Frontal cortex (tissue), 3 donors: ENCODE measurements at regions not wholly inside any gene's neighbourhood (a gene's known extent, or its start where the extent isn't known, plus 50 kb on each side); places are given as distances from the start of the nearest gene placed in this dataset.

Source experiments
- DNase-seq, 2 donors: peaks; one replicate each; pipeline ENCODE4 v3.0.0; 2012; ENCODE audit warnings: low spot score in 2 of 2
- FAIRE-seq: peaks from 2 replicates; lab custom pipeline; 2012; peaks lifted over from hg19 to GRCh38; lab: Jason Lieb, UNC
- donor health status: control.
- donor health status: control.
- donor health status: control.

GRCh38 chr4:159496248-159496647 lies 393.4 kb downstream of the RAPGEF2 start:
- DNase-seq (no peak), FAIRE-seq (no peak)

GRCh38 chr4:159497936-159498335 lies 395.1 kb downstream of the RAPGEF2 start:
- DNase-seq, result no peak
- FAIRE-seq, result no peak

DNA sequence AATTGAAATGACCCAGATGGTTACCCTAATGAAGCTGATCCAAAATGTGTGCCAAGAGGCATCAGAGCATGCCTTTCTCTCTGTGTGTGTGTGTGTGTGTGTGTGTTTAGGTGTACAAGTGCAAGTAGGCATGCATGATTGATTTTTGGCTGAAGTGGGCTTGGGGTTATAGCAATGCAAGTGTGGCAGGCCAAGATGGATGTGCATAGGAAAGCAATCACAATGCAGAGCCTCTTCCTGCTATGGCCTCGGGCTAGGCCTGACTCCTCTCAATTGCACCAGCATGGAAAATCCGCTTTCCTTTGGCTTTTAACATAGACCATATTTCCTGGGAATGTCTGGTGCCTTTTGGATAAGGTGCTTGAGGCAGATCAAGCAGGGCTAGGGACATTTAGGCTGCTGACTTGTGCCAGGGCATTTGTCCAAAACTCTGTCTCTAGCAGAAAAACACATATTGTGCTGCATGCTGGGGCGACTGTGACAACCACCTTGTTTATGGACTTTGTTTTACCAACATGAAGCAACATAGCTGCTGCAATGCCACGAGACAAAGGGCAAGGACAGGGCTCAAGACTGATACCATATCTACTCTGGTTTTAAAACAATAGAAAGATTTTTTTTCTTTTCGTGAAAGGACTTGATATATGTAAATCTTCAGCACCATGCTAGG lies 395.7 kb downstream of the RAPGEF2 start:
- DNase-seq (no peak), FAIRE-seq (no peak)

DNA sequence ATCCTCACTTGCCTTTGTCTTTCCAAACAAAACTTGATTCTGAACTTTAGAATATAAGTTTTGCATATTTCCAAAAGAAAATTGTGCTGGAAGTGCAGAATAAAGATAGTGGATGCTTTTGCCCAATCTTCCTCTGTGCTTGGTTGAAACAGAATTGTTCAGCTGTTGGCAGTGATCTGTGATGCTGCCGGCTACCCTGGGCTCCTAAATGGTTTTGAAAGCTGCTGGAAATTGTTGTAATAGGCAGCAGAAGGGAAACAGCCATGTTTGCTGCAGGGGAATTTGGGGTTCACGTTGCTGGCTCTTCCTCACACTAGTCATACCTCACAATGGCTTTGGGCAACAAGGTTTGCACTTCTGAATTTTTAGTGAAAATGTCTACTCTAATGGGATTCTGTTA lies 398.0 kb downstream of the RAPGEF2 start:
- DNase-seq, result no peak
- no peak for FAIRE-seq

- FAIRE-seq (no peak), DNase-seq (no peak)
Observed at GRCh38 chr4:159503236-159504008, 400.5 kb downstream of the RAPGEF2 start.

GRCh38 chr4:159504684-159505083 lies 401.8 kb downstream of the RAPGEF2 start:
- DNase-seq, result no peak
- FAIRE-seq, result no peak

DNA sequence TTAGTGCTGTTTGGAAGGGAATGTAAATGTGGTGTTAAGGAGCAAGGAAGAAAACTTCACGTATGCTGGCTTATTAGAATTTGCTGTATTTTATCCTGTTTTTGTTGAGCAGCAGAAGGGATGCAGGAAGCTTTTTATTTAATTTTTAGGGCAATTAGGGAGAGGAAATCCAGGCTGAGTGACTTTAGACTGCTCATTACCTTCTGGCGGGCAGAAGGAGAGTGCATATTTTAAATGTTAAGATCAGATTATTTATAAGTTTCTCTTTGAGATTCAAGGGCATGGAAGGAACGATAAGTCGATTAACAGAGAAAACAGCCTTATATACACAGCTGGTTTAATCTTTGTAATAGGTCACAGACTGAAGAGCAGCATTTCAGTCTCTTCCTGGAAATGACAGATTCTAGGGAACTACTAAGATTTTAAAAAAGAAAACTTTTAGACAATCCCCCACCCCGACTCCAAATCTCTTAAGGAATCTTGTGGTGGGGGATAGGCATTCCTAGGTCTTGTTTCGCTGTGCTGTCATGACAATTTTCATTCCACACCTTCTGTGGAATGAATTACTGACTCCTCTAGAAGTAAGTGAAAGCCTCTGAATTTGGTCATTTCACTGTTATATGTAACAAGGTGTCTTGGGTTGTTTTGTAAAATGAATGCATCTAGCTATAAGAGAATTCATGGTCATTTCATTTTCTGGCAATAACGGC lies 402.5 kb downstream of the RAPGEF2 start:
- no peak for FAIRE-seq
- DNase-seq, result no peak

GRCh38 chr4:159506801-159507517 lies 404.1 kb downstream of the RAPGEF2 start:
- FAIRE-seq, result no peak
- DNase-seq, result no peak

DNA sequence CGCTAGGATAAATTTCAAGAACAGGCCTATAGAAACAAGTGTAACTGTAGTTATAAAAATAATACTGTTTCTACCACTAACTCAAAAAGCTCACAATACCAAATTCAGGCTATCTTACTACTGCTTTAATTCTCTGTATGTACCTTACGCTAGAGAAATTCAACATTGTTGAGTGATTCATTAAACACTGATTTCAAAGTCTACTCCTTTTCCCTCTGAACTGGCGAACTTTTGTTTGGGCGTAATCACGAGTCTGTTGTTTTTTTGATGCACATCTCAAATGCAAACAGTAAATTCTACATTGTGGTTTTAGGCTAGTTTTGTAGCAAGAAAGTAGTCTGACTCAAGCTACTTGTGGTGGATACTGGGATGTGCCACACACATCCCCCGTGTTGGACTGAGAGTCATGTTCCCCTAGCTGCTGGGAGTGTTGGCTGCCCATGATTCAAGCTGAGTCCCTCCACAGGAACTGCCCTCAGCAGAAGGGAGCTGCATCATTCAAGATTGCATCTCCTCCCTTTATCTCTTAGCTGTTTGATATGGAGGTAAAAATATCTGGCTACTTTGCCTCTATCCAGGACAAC lies 406.1 kb downstream of the RAPGEF2 start:
- no peak for FAIRE-seq
- no peak for DNase-seq

- FAIRE-seq, result no peak
- DNase-seq, result no peak
Observed at GRCh38 chr4:159512348-159512747, 409.5 kb downstream of the RAPGEF2 start.

- DNase-seq, result no peak
- FAIRE-seq, result no peak
Observed at GRCh38 chr4:159515314-159516025, 412.6 kb downstream of the RAPGEF2 start.

- no peak for FAIRE-seq
- DNase-seq, result no peak
Observed at GRCh38 chr4:159516556-159517140, 413.8 kb downstream of the RAPGEF2 start.

GRCh38 chr4:159520074-159520473 lies 417.2 kb downstream of the RAPGEF2 start:
- no peak for DNase-seq
- no peak for FAIRE-seq

- no peak for DNase-seq
- FAIRE-seq, result no peak
Observed at GRCh38 chr4:159526172-159526571, 423.3 kb downstream of the RAPGEF2 start.

GRCh38 chr4:159534655-159535054 lies 431.8 kb downstream of the RAPGEF2 start:
- DNase-seq (no peak), FAIRE-seq (no peak)

DNA sequence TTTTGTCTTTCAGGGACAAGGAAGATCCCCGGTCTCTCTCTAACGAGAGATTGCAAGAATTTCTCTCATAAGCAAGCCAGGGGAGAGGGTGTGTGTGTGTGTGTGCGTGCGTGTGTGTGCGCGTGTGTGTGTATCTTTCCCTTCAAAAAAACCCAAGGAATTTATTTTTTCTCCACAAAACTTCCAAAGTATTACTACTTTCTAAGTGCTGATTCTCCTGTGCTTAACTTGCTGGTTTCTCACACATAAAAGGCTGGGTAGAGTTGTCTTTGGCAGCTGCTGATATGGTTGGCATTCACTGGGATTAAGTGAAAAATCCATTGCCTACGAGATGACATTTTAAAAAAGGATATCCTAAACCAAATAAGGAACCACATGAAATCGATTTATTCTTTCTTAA lies 435.7 kb downstream of the RAPGEF2 start:
- DNase-seq, result no peak
- no peak for FAIRE-seq

GRCh38 chr4:159540038-159540437 lies 437.2 kb downstream of the RAPGEF2 start:
- no peak for DNase-seq
- FAIRE-seq, result no peak

GRCh38 chr4:159540501-159540900 lies 437.6 kb downstream of the RAPGEF2 start:
- DNase-seq (no peak), FAIRE-seq (no peak)

GRCh38 chr4:159541143-159541542 lies 438.3 kb downstream of the RAPGEF2 start:
- FAIRE-seq, result no peak

More at GRCh38 chr4:159541143-159541542, 438.3 kb downstream of the RAPGEF2 start:
- no peak for DNase-seq
